ENCODE measurements at regions not wholly inside any gene's neighbourhood (a gene's known extent, or its start where the extent isn't known, plus 50 kb on each side); places are given as distances from the start of the nearest gene placed in this dataset.

GRCh38 chr9:16106021-16106571, 553.3 kb downstream of the CCDC171 start:
- 62 to 70% methylated on average over 9 of the region's 9 CpGs for WGBS, 2 donors
- H3K9me3 ChIP-seq (ENCODE audit: control insufficient read depth in 2 of 2, insufficient read depth in 1 of 2, low read depth in 1 of 2, low read length in 1 of 2) = no peaks in the 10 kb centered on the region
- H3K4me3 ChIP-seq (ENCODE audit: low read depth in 1 of 2, low read length in 2 of 2) = no peak overlapping the region
- no peaks in the 10 kb centered on the region for H3K4me1 ChIP-seq (ENCODE audit: control insufficient read depth in 2 of 2, insufficient read depth in 2 of 2, low read length in 1 of 2)
- no peaks in the 10 kb centered on the region for H3K36me3 ChIP-seq (ENCODE audit: control insufficient read depth in 2 of 2, insufficient read depth in 2 of 2, low read length in 1 of 2)
- H3K27ac ChIP-seq (ENCODE audit: low read depth in 2 of 2, low read length in 1 of 2) = no peak overlapping the region
- H3K27me3 ChIP-seq (ENCODE audit: control insufficient read depth in 1 of 2, insufficient read depth in 2 of 2, low read length in 2 of 2) = no peaks in the 10 kb centered on the region

- no peaks in the 10 kb centered on the region for H3K4me1 ChIP-seq (ENCODE audit: control insufficient read depth in 2 of 2, insufficient read depth in 2 of 2, low read length in 1 of 2)
- no peaks in the 10 kb centered on the region for H3K36me3 ChIP-seq (ENCODE audit: control insufficient read depth in 2 of 2, insufficient read depth in 2 of 2, low read length in 1 of 2)
- H3K27ac ChIP-seq (ENCODE audit: low read depth in 2 of 2, low read length in 1 of 2) = no peak overlapping the region
- no peak overlapping the region for H3K4me3 ChIP-seq (ENCODE audit: low read depth in 1 of 2, low read length in 2 of 2)
- WGBS, 2 donors = 84 to 91% methylated on average over 6 of the region's 6 CpGs
- no peaks in the 10 kb centered on the region for H3K9me3 ChIP-seq (ENCODE audit: control insufficient read depth in 2 of 2, insufficient read depth in 1 of 2, low read depth in 1 of 2, low read length in 1 of 2)
- H3K27me3 ChIP-seq (ENCODE audit: control insufficient read depth in 1 of 2, insufficient read depth in 2 of 2, low read length in 2 of 2) = no peaks in the 10 kb centered on the region
These were observed 559.3 kb downstream of the CCDC171 start for GRCh38 chr9:16112116-16112515.

- Histone ChIP-seq H3K4me1 (ENCODE audit: control insufficient read depth in 2 of 2, insufficient read depth in 2 of 2, low read length in 1 of 2) (no peaks in the 10 kb centered on the region), H3K27me3 (ENCODE audit: control insufficient read depth in 1 of 2, insufficient read depth in 2 of 2, low read length in 2 of 2) (no peaks in the 10 kb centered on the region), H3K9me3 (ENCODE audit: control insufficient read depth in 2 of 2, insufficient read depth in 1 of 2, low read depth in 1 of 2, low read length in 1 of 2) (no peaks in the 10 kb centered on the region), H3K36me3 (ENCODE audit: control insufficient read depth in 2 of 2, insufficient read depth in 2 of 2, low read length in 1 of 2) (no peaks in the 10 kb centered on the region), H3K27ac (ENCODE audit: low read depth in 2 of 2, low read length in 1 of 2) (no peak overlapping the region), H3K4me3 (ENCODE audit: low read depth in 1 of 2, low read length in 2 of 2) (no peak overlapping the region)
- WGBS, 2 donors = 83 to 87% methylated on average over 1 of the region's 1 CpG
These were observed 563.2 kb downstream of the CCDC171 start for GRCh38 chr9:16115994-16116393.

GRCh38 chr9:16118043-16118442, 565.2 kb downstream of the CCDC171 start:
- H3K27me3 ChIP-seq (ENCODE audit: control insufficient read depth in 1 of 2, insufficient read depth in 2 of 2, low read length in 2 of 2) = no peaks in the 10 kb centered on the region
- no peaks in the 10 kb centered on the region for H3K4me1 ChIP-seq (ENCODE audit: control insufficient read depth in 2 of 2, insufficient read depth in 2 of 2, low read length in 1 of 2)
- no peaks in the 10 kb centered on the region for H3K36me3 ChIP-seq (ENCODE audit: control insufficient read depth in 2 of 2, insufficient read depth in 2 of 2, low read length in 1 of 2)
- 85 to 93% methylated on average over 2 of the region's 2 CpGs for WGBS, 2 donors
- no peak overlapping the region for H3K4me3 ChIP-seq (ENCODE audit: low read depth in 1 of 2, low read length in 2 of 2)
- H3K27ac ChIP-seq (ENCODE audit: low read depth in 2 of 2, low read length in 1 of 2) = no peak overlapping the region
- no peaks in the 10 kb centered on the region for H3K9me3 ChIP-seq (ENCODE audit: control insufficient read depth in 2 of 2, insufficient read depth in 1 of 2, low read depth in 1 of 2, low read length in 1 of 2)

DNA sequence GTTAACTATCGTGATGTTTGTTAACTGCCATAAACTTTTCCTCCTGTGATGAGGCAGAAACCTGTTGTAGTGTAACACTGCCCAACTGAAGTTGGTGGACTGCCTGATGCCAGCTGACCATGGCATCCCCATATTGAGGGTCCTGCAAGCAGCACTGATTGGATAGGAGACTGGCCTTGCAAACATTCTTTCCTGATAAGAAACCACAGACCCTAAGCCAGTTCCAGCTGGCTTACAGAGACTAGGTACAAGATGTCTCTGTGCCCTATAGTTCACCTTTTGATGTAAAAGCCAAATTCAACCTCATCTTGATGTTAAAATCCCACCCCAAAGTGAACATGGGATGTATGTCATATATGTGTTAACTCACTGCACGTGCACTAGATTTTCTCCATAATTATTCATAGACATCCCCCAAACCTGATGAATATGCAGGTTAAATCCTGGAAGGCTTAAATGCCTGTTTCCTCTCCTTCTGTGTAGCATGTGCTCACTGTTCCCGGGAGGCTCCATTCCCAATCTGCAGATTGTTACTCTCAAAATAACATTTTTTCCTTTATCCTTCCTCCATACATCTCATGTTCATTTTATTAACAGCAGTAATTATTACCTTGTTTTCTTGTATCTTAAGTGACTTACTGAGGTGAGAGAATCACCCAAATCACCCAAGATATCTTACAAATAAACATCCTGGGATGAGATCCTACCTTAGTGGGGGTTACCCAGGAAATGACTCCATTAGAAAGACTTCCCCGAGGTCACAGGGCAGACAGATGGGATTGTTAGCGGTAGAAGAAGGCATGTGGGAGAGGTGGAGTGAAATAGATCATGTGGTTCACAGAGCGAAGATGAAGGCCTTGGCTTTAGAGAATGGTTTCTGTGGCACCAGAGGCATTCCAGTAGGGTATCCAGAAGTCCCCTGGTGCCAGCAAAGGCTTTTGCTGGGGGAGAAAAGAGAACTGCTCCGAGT, 566.7 kb downstream of the CCDC171 start:
- Histone ChIP-seq H3K4me3 (ENCODE audit: low read depth in 1 of 2, low read length in 2 of 2) (no peak overlapping the region), H3K27ac (ENCODE audit: low read depth in 2 of 2, low read length in 1 of 2) (no peak overlapping the region), H3K36me3 (ENCODE audit: control insufficient read depth in 2 of 2, insufficient read depth in 2 of 2, low read length in 1 of 2) (no peaks in the 10 kb centered on the region), H3K27me3 (ENCODE audit: control insufficient read depth in 1 of 2, insufficient read depth in 2 of 2, low read length in 2 of 2) (no peaks in the 10 kb centered on the region), H3K9me3 (ENCODE audit: control insufficient read depth in 2 of 2, insufficient read depth in 1 of 2, low read depth in 1 of 2, low read length in 1 of 2) (no peaks in the 10 kb centered on the region), H3K4me1 (ENCODE audit: control insufficient read depth in 2 of 2, insufficient read depth in 2 of 2, low read length in 1 of 2) (no peaks in the 10 kb centered on the region)
- 84 to 85% methylated on average over 7 of the region's 7 CpGs for WGBS, 2 donors

DNA sequence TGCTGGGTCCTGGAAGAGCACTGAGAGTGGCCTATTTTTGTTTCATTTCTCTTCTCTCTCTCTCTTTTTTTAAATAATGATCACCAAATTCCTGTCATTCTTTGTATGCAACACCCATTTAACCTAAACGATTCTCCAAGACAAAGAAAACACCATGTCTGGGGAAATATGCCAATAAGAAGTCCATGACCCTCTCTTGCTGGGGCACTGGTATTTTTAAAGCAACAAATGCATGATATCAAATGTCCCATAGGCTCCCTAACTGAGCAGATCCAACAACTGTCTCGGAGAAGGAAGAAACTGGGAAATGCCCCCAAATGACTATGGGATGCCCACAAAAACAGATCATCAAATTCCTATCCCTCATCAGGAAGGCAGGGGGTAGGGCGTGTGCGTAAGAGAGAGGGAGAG, 567.4 kb downstream of the CCDC171 start:
- no peaks in the 10 kb centered on the region for H3K9me3 ChIP-seq (ENCODE audit: control insufficient read depth in 2 of 2, insufficient read depth in 1 of 2, low read depth in 1 of 2, low read length in 1 of 2)
- no peak overlapping the region for H3K27ac ChIP-seq (ENCODE audit: low read depth in 2 of 2, low read length in 1 of 2)
- no peaks in the 10 kb centered on the region for H3K36me3 ChIP-seq (ENCODE audit: control insufficient read depth in 2 of 2, insufficient read depth in 2 of 2, low read length in 1 of 2)
- H3K4me1 ChIP-seq (ENCODE audit: control insufficient read depth in 2 of 2, insufficient read depth in 2 of 2, low read length in 1 of 2) = no peaks in the 10 kb centered on the region
- no peak overlapping the region for H3K4me3 ChIP-seq (ENCODE audit: low read depth in 1 of 2, low read length in 2 of 2)
- whole genome bisulfite sequencing, 2 donors = 64 to 71% methylated on average over 4 of the region's 4 CpGs
- H3K27me3 ChIP-seq (ENCODE audit: control insufficient read depth in 1 of 2, insufficient read depth in 2 of 2, low read length in 2 of 2) = no peaks in the 10 kb centered on the region

DNA sequence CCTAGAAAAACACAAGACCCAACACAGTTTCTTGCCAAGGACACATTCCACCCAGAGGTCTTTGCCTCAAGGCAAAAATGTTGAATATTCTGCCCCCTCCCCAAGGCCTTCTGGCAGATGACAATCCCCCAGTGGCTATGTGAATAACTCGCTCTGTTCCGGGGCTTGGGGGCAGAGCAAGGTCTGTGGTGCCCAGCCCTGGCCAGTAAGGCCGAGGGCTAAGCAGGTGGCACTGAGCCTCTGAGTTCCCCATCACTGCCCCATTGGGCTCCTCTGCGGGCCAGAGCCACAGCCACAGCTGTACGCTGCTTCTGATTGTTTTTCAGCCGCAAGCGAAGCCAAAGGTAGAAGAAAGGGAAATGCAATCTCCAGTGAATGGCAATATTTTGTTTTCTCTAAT, 567.9 kb downstream of the CCDC171 start:
- H3K4me1 ChIP-seq (ENCODE audit: control insufficient read depth in 2 of 2, insufficient read depth in 2 of 2, low read length in 1 of 2) = no peaks in the 10 kb centered on the region
- no peaks in the 10 kb centered on the region for H3K27me3 ChIP-seq (ENCODE audit: control insufficient read depth in 1 of 2, insufficient read depth in 2 of 2, low read length in 2 of 2)
- no peak overlapping the region for H3K4me3 ChIP-seq (ENCODE audit: low read depth in 1 of 2, low read length in 2 of 2)
- H3K27ac ChIP-seq (ENCODE audit: low read depth in 2 of 2, low read length in 1 of 2) = no peak overlapping the region
- no peaks in the 10 kb centered on the region for H3K36me3 ChIP-seq (ENCODE audit: control insufficient read depth in 2 of 2, insufficient read depth in 2 of 2, low read length in 1 of 2)
- H3K9me3 ChIP-seq (ENCODE audit: control insufficient read depth in 2 of 2, insufficient read depth in 1 of 2, low read depth in 1 of 2, low read length in 1 of 2) = no peaks in the 10 kb centered on the region
- WGBS, 2 donors = 92 to 94% methylated on average over 7 of the region's 7 CpGs

DNA sequence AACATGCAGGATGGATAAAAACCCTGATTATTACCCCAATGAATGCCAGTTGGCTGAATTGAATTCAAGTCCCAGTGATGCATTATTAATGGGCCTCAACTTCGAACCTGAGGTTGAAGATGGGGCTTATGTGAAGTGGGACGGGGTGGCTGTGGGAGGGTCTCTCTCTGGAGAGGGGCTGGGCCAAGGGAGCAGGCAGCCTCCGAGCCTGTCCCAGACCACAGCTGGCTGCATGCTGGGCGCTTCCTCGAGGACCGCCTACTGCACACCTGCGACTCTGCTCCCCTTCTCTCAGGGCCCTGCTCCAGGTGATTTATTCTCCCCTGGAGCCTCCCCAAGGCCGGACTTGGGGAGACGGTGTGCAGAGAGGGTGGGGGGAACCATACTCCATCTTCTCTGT, 568.3 kb downstream of the CCDC171 start:
- no peaks in the 10 kb centered on the region for H3K36me3 ChIP-seq (ENCODE audit: control insufficient read depth in 2 of 2, insufficient read depth in 2 of 2, low read length in 1 of 2)
- no peak overlapping the region for H3K4me3 ChIP-seq (ENCODE audit: low read depth in 1 of 2, low read length in 2 of 2)
- H3K4me1 ChIP-seq (ENCODE audit: control insufficient read depth in 2 of 2, insufficient read depth in 2 of 2, low read length in 1 of 2) = no peaks in the 10 kb centered on the region
- H3K9me3 ChIP-seq (ENCODE audit: control insufficient read depth in 2 of 2, insufficient read depth in 1 of 2, low read depth in 1 of 2, low read length in 1 of 2) = no peaks in the 10 kb centered on the region
- no peaks in the 10 kb centered on the region for H3K27me3 ChIP-seq (ENCODE audit: control insufficient read depth in 1 of 2, insufficient read depth in 2 of 2, low read length in 2 of 2)
- H3K27ac ChIP-seq (ENCODE audit: low read depth in 2 of 2, low read length in 1 of 2) = no peak overlapping the region
- 87% methylated on average over 7 to 9 of the region's 9 CpGs for WGBS, 2 donors

DNA sequence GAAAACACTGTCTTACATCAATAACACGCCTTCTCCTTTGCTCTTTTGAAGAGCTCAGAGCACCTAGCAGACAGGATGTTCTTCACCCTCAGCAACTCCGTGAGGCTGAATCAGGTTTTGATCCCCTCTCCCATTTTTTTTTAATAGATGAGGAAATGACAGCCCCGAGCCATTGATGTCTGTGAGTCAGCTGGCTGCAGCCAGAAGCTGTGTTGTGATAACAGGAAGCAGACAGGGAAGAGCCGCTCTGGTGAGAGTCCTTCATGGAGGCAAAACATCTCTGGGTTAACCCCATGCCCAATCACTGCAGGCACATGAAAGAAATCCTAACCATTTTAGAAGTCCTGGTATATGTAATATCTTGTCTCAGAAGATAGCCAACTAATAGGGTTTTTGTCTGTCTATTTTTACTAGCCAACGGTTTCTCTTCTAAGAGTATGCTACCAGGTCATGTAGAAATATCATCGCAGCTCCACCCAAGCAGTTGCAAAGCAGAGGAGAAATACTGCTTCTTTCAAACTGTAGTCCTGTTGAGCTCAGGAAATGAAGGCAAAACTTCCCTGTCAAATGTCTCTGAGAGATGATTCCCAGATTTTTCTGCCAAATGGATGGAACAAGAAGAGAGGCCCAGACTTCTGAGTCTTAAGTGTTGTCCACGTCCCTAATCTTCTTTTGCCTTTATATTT, 568.9 kb downstream of the CCDC171 start:
- Histone ChIP-seq H3K4me3 (ENCODE audit: low read depth in 1 of 2, low read length in 2 of 2) (no peak overlapping the region), H3K27ac (ENCODE audit: low read depth in 2 of 2, low read length in 1 of 2) (no peak overlapping the region), H3K36me3 (ENCODE audit: control insufficient read depth in 2 of 2, insufficient read depth in 2 of 2, low read length in 1 of 2) (no peaks in the 10 kb centered on the region), H3K9me3 (ENCODE audit: control insufficient read depth in 2 of 2, insufficient read depth in 1 of 2, low read depth in 1 of 2, low read length in 1 of 2) (no peaks in the 10 kb centered on the region), H3K4me1 (ENCODE audit: control insufficient read depth in 2 of 2, insufficient read depth in 2 of 2, low read length in 1 of 2) (no peaks in the 10 kb centered on the region), H3K27me3 (ENCODE audit: control insufficient read depth in 1 of 2, insufficient read depth in 2 of 2, low read length in 2 of 2) (no peaks in the 10 kb centered on the region)
- 75% methylated on average over 7 of the region's 7 CpGs for WGBS, 2 donors
